ENCODE measurements at regions not wholly inside any gene's neighbourhood (a gene's known extent, or its start where the extent isn't known, plus 50 kb on each side); places are given as distances from the start of the nearest gene placed in this dataset.

- TF ChIP-seq CTCF (IDR thresholded peaks at IDR 0.05): no peak
- H3K27me3 ChIP-seq: peaks cover 13% of the 10 kb centered on the region
- H3K4me3 ChIP-seq (ENCODE audit: low read depth in 1 of 2, low read length in 1 of 2): no peak overlapping the region
These were observed 181.5 kb upstream of the PDE1C start for GRCh38 chr7:32251659-32252058.

GRCh38 chr7:32250471-32251260, 180.5 kb upstream of the PDE1C start:
- H3K9me3 ChIP-seq: no peaks in the 10 kb centered on the region
- H3K4me3 ChIP-seq (ENCODE audit: low read depth in 1 of 2, low read length in 1 of 2): no peak overlapping the region
- no peaks in the 10 kb centered on the region for H3K4me1 ChIP-seq (ENCODE audit: control insufficient read depth in 1 of 2, insufficient read depth in 1 of 2, low read depth in 1 of 2, low read length in 1 of 2)
- no peak for TF ChIP-seq CTCF (IDR thresholded peaks at IDR 0.05)
- H3K27ac ChIP-seq: no peak overlapping the region
- H3K36me3 ChIP-seq: no peaks in the 10 kb centered on the region
- H3K27me3 ChIP-seq: peaks cover 13% of the 10 kb centered on the region

More at GRCh38 chr7:32251659-32252058, 181.5 kb upstream of the PDE1C start:
- Histone ChIP-seq H3K27ac (no peak overlapping the region), H3K36me3 (no peaks in the 10 kb centered on the region), H3K4me1 (ENCODE audit: control insufficient read depth in 1 of 2, insufficient read depth in 1 of 2, low read depth in 1 of 2, low read length in 1 of 2) (no peaks in the 10 kb centered on the region), H3K9me3 (no peaks in the 10 kb centered on the region)

- Histone ChIP-seq H3K27ac (no peak overlapping the region), H3K4me1 (ENCODE audit: control insufficient read depth in 1 of 2, insufficient read depth in 1 of 2, low read depth in 1 of 2, low read length in 1 of 2) (no peaks in the 10 kb centered on the region), H3K4me3 (ENCODE audit: low read depth in 1 of 2, low read length in 1 of 2) (no peak overlapping the region)
These were observed 179.8 kb upstream of the PDE1C start for GRCh38 chr7:32250003-32250402.

GRCh38 chr7:32248522-32248921, 178.3 kb upstream of the PDE1C start:
- H3K4me1 ChIP-seq (ENCODE audit: control insufficient read depth in 1 of 2, insufficient read depth in 1 of 2, low read depth in 1 of 2, low read length in 1 of 2): no peaks in the 10 kb centered on the region
- H3K4me3 ChIP-seq (ENCODE audit: low read depth in 1 of 2, low read length in 1 of 2): no peak overlapping the region
- peaks cover 13% of the 10 kb centered on the region for H3K27me3 ChIP-seq
- no peaks in the 10 kb centered on the region for H3K9me3 ChIP-seq
- H3K36me3 ChIP-seq: no peaks in the 10 kb centered on the region
- no peak overlapping the region for H3K27ac ChIP-seq
- TF ChIP-seq CTCF (IDR thresholded peaks at IDR 0.05): no peak

More at GRCh38 chr7:32250003-32250402, 179.8 kb upstream of the PDE1C start:
- TF ChIP-seq CTCF (IDR thresholded peaks at IDR 0.05): no peak
- Histone ChIP-seq H3K36me3 (no peaks in the 10 kb centered on the region), H3K27me3 (peaks cover 13% of the 10 kb centered on the region), H3K9me3 (no peaks in the 10 kb centered on the region)

GRCh38 chr7:32244806-32245345, 174.7 kb upstream of the PDE1C start:
- TF ChIP-seq CTCF (IDR thresholded peaks at IDR 0.05): no peak
- H3K9me3 ChIP-seq: no peaks in the 10 kb centered on the region
- no peak overlapping the region for H3K27ac ChIP-seq
- H3K27me3 ChIP-seq: peaks cover under 1% of the 10 kb centered on the region
- H3K36me3 ChIP-seq: no peaks in the 10 kb centered on the region
- no peak overlapping the region for H3K4me3 ChIP-seq (ENCODE audit: low read depth in 1 of 2, low read length in 1 of 2)
- H3K4me1 ChIP-seq (ENCODE audit: control insufficient read depth in 1 of 2, insufficient read depth in 1 of 2, low read depth in 1 of 2, low read length in 1 of 2): no peaks in the 10 kb centered on the region

Measured in neutrophil (primary cell).